Fibroblast of skin of left biceps (primary cell): ENCODE measurements at regions not wholly inside any gene's neighbourhood (a gene's known extent, or its start where the extent isn't known, plus 50 kb on each side); places are given as distances from the start of the nearest gene placed in this dataset.

Experiments
- DNase-seq, 2 experiments: peaks; one replicate each; pipeline ENCODE4 v3.0.0-alpha.2; 2013; ENCODE audit warnings: low read depth in 2 of 2

DNA sequence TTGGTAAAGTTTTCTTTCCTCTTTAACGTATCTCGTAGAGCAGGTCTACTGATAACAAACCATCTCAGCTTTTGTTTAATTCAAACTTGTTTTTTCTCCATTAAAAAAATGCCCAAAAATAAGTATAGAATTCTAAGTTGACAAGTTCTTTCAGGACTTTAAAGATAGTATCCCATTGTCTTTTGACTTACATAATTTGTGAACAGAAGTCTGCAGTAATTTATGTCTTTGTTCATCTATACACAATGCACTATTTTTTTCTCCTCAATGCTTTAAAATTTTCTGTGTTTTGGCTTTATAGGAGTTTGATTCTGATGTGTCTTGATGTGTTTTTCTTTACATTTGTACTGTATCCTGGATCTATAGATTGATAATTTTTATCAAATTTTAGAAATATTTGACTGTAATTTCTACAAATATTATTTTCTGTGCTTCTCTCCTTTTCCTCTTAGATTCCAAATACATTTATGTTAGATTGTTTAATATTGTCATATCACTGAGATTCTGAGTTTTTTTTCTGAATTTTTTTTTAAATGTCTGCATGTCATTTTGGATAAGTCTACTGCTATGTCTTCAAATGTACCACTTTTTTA is 143.3 kb downstream of the FTCDNL1 start:
- no peak for DNase-seq

DNA sequence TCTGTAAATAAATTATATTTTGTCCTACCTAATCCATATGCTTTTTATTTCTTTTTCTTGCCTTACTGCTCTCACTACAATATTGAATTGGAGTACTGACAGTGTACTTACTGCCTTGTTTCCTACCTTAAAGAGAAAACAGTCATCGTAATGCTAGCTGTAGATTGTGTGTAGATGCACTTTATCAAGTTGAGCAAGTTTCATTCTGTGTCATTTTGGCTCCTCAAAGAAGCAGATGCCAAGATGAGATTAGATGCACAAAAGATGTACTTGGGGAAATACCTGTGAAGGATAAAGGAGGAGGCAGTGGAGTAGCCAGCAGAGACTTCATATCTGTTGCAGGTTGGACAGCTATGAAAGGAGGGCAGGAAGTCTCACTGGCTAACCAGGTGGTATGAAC is 145.5 kb downstream of the FTCDNL1 start:
- no peak for DNase-seq

DNA sequence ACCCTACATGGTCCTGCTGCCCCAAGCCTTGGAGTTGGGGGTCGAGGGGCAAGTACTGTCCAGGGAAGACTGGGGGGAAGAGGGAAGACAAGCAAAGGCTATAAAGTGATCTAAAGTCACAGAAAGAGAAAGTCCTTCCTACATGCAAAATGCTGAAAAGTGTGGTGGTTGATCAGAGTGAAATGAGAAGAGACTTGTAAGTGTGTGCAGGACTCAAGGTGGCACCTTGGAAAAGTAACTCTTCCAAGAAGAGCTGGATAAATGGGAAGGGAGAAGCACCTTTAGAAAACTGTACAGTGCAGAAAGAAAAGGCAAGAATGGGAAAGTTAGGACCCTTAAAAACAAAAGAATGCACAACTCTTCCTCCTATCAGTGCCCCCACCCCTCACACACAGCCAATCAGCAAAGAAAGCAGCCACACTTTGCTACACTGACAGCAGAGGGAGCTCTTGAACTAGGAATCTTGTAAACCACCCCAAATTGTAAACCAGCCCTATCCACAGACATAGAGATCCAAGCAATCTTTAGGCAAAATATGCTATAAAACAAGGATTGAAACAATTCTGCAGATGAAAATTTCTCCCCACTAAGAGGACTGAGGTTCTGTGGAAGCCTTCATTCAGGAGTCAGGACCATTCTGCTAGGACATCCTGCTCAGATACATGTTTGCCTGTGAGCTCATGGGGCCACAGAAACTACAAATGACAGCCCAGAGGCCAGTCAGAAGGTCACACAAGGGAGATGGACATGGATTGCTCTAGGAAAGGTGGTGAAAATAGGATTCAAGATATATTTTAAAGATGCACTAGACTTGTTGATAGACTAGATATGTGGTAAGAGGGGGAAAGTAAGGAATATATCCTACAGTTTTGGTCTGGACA is 146.4 kb downstream of the FTCDNL1 start:
- peak in 1 of 2 experiments; percentile 3 for DNase-seq

DNA sequence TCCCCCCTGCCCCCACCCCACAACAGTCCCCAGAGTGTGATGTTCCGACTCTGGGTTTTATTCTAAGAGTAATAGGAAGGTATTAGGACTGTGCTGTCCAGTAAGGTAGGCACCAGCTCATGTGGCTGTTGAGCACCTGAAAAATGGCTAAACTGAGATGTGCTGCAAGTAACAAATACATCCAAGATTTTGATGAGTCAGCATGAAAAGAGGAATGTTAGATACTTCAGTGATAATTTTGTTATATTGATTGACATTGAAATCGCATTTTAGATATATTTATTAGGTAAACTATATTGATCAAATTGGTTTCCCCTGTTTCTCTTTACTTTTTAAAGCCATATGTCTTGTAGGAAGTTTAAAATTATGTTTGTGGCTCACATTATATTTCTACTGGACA is 147.8 kb downstream of the FTCDNL1 start:
- DNase-seq = no peak

DNA sequence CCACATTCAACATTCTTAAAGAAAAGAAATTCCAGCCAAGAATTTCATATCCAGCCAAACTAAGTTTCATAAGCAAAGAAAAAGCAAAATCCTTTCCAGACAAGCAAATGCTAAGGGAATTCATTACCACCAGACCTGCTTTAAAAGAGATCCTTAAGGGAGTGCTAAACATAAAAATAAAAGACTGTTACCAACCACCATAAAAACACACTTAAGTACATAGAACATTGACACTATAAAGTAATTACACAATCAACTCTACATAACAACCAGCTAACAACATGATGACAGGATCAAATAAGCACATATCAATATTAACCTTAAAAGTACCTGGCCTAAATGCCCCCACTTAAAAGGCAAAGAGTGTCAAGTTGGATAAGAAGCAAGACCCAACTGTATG is 153.5 kb downstream of the FTCDNL1 start:
- no peak for DNase-seq

DNA sequence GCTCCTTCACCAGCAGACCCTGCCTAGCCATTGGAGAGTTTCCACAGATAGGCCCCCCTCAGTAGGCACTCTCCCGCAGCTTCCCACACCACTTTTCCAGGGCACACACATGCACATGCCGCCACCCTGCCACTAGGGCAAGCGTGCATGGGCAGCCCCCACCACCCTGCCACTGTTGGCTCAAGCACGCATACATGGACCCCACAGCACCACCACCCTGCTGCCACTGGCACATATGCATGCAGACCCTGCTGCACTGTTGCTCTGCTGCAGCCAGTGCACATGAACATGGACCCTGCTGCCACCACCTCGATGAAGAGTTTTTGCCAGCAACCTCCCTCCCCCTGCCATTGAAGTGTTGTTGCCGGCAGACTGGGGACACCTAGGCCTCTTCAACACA is 154.9 kb downstream of the FTCDNL1 start:
- DNase-seq = no peak

DNA sequence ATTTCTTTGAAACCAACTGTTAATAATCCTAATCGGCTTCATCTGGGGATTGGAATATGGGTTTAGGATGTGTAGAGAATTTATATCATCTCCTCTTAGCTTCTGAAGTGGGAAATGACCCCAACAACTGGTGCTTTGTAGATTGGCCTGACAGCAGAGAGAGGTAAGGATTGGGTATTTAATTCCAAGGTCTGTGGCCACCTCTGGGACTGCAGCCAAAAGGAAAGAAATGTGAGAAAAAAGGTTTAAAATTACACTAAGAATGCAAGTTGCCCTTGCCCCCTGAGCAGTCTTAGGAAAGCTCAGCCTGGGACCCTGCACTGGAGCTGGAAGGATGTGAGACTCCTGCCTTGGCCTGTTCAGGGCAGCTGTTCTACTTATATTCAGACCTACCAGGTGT is 157.1 kb downstream of the FTCDNL1 start:
- DNase-seq = no peak

DNA sequence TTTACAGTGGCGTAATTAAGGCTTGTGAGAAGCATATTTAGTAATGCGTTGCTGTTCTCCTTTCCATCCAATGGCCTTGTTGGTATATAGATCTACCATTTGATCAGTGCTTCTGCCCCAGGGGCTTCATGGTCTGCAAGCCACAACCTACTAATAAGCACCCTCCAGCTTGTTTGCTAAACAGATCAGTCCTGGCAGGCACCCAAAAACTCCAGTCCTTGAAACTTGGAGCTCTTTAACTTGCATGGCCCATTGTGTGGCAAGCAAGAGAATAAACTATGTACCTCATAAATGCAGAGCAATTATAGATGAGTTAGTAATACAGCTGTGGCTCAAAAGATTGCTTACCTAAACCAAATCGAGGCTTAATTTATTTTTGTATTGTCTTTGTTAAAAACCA is 158.5 kb downstream of the FTCDNL1 start:
- DNase-seq = no peak

DNA sequence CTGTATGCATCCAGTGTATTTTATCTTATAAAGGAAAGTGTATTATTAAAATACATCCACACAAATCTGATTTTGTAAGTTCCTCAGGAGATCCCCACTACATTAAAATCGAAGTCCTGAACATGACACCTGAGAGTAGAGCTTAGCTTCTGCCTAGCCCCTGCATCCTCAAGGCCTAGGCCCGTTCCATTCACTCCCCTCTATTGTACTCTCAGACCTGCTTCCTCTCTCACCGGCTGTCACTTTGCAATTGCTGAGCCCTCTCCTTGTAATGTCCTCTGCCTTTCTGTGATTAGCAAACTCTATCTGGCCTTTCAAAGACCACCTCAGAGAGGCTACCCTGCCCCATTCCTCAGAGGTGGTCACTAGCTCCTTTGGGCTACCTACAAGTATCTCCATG is 160.8 kb downstream of the FTCDNL1 start:
- no peak for DNase-seq

DNA sequence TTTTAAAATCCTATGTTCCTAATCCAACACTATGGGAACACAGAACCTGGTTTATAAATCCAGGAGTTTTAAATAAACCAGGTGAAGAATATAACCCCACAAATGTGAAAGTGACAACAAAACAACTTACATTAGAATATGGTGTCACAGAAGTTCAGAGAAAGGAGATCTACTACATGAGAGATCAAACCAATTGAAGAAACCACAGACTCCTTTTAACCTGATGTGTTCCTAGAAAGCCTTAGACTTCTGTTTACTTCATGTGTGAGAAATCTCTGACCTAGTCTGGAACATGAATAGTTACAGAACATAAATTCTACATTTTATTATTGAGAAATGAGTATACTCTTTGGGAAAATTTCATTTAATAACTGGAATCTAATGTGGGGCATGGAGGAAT is 165.3 kb downstream of the FTCDNL1 start:
- no peak for DNase-seq

DNA sequence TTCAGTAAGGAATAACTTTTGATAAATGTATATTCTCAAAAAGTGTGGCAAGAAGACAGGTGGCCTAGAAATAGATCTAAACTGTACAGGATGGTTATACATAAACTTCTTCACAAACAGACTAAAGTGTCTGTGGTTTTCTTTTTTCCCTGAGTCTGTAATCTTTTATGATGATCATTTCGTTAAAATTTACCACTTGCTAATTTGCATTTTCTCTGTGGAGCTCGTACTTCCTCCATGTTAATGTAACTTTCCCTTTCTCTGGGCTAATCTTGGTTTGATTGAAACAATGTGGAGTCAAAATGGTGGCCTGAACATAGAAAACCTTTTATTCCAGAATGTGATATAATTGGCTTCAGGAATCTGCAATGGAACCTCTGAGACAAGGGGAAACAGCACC is 166.2 kb downstream of the FTCDNL1 start:
- DNase-seq = no peak

DNA sequence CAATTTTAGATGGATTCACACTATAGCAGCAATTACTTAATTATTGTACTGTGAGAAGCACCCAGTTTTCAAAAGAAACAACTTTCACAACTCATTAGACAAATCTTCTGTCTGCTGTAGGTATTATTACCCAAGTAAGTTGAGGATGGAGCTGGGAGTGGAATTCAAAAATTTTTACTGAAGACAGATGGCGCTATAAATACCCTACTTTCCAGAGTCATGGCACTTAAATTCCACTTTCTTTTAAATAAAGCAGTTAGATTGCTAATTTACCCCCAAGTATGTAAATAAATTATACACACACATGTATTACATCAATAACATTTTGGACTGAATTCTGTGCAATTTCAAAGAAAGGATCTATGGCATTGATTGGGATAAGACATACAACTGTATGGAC is 166.8 kb downstream of the FTCDNL1 start:
- no peak for DNase-seq

DNA sequence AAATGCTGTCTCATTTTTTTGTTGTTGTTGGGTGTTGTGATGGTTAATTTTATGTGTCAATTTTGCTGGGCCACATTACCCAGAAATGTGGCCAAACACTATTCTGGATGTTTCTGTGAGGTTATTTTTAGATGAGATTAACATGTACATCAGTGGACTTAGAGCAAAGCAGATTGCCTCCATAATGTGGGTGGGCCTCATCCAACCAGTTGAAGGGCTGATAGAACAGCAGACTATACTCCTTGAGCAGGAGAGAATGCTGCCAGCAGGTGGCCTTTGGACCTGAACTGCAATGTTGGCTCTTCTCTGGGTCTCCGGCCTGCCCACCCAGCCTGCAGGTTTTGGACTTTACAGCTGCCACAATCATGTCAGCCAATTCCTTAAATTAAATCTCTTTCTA is 169.0 kb downstream of the FTCDNL1 start:
- DNase-seq = no peak

DNA sequence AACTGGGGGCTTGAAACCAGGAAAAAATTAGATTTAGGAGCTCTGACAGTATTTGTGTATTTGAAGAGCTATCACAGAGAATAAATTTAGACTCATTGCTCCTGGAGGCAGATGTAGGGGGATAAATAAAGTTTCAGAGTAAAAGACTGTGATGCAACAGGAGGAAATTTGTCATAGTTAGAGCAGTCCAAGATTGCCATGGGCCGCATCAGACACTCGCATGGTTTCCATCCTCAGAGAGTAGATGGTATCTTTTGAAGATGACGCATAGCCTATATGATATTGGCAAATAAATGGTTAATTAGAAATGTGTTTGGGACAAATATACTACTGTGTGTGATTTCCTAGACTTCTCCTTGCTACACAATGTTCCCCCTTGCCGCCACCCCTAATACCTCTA is 170.5 kb downstream of the FTCDNL1 start:
- no peak for DNase-seq

DNA sequence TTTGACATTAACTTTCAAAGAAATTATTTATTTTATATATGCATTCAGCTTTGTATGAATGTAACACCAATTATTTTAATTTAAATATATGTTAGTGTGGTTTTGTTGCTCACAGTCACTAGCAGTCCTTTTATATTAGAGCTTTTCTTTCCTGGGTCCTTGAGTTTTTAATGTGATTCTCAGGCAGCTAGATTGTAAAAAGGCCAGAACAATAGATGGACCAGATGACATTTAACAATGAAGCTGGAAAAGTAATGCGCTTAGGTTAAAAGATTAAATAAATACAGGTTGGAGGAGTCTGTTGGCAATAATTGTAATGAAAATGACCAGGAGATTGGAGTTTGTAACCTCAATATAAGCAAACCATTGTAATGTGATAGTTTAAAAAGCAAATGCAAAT is 171.1 kb downstream of the FTCDNL1 start:
- DNase-seq = no peak

DNA sequence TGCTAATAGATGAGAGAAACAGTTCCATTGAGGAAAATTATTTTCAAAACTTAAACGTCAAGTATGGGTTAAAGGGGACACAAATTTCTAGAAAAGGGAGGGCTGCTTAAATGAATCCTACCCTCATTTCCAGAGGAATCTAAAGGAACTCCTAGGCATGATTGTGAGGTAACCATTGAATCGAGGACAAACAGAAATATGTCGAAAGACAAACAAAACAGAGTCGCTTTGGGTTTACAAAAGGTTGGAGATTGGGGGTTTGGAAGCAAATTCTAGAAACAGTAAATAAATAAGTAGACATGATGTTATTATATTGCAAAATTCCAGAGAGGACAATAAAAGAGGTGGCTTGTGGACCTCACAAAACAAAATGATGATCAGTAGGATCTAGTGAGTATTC is 173.1 kb downstream of the FTCDNL1 start:
- no peak for DNase-seq

DNA sequence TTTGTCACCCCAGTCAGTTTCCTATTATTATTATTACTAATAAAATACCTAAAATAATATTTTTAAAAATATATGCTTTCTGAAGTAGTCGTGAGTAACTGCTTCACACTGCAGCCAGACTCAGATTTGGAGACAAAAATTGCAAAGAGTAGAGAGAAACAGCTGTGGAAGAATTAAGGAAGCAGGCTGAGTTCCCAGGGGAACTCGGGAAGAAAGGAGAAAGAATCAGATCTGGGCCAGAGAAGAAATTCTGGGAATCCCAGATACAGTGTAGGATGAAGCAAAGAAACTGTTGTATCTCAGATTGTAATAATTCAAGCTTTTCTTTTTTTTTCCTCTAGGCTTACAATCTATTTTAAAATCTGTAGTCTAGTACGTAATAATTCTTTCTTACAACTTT is 182.3 kb downstream of the FTCDNL1 start:
- DNase-seq = no peak

DNA sequence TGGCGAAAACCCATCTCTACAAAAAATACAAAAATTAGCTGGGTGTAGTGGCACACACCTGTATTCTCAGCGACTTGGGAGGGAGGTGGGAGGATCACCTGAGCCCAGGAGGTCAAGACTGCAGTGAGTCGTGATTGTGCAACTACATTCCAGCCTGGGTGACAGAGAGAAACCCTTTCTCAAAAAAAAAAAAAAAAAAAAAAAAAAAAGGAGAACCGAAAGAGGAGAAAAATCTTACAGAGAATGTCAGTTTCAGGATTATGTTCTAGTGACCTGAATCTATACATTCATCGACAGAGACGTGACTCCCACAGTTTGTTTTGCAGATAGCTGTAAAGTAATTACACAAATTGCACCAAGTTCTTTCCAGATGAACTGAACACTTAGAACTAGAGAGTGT is 187.8 kb downstream of the FTCDNL1 start:
- no peak for DNase-seq

DNA sequence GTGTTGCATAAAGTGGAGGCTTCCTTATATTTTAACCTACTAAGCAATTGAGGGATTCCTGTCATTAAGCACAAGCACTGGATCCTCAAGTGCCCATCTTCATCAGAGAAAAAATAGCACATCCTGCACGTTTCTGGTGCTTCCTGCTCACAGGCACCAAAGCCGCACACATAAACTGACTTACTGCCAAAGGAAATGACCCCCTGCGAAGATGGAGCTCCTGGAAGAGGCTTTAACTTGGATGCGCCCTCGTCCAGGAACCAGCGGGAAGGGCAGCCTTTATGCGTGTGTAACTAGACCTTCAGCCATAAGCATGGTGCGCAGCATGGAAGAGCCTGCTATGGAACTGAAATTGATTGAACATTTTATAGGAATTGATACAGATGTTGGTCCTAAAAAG is 188.7 kb downstream of the FTCDNL1 start:
- no peak for DNase-seq

DNA sequence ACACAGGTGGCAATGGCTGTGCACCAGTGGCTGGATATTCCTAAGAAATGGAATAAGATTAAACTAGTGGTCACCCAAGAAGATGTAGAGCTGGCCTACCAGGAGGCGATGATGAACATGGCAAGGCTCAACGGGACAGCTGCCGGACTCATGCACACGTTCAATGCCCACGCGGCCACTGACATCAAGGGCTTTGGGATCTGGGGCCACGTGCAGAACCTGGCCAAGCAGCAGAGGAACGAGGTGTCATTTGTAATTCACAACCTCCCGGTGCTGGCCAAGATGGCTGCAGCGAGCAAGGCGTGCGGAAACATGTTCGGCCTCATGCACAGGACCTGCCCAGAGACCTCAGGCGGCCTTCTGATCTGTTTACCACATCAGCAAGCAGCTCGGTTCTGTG is 190.8 kb downstream of the FTCDNL1 start:
- no peak for DNase-seq

DNA sequence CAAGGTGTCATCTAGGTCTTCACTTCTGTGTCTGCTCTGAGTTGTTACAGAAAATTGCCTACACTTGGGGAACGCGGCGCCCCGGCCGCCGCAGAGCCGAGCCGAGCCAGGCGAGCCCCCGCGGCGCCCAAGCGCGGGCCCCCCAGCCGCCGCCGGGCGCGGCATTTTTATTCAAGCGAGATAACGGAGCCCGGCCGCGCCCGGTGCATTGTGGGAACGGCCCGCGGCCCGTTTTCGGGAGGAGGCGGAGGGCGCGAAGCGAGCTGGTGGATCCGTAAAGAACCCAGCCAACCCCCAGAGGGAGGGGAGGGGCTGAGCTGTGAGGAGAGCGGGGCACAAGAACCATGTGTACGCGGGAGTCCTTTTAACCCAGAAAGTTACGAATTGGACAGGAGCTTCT is 191.8 kb downstream of the FTCDNL1 start:
- DNase-seq = peak; percentile 8

DNA sequence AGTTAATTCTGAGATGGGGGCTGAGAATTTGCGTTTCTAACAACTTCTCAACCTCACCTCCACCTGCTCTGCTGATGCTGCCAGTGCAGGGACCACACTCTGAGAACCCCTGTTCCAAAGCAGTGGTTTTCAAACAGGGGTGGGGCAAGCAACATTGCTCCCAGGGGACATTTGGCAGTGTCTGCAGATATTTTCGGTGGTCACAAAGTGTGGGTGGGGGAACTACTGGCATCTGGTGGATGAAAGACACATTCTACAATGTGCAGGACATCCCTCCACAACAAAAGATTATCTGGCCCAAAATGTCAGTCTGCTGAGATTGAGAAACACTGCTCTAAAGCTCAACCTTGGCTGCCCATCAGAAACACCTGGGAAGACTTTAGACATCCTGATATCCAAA is 188.7 kb upstream of the SATB2 start:
- no peak for DNase-seq

DNA sequence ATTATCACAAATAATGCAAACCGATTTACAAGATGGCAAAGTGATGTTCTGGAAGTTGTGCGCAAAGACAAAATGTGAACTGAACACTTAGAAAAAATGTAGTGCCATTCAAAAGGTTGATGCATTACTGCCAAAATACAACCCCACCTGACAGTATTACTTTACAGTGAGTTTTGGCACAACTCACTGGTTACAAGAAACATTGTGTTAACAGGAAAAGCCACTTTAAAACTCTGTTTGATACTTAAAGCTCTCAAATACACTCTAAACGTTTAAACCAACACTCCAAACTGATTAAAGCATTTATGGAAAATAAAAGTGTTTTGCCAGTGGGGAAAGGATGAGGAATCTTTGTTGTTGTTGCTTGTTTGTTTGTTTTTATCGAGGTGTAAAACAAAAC is 173.4 kb upstream of the SATB2 start:
- DNase-seq = no peak

DNA sequence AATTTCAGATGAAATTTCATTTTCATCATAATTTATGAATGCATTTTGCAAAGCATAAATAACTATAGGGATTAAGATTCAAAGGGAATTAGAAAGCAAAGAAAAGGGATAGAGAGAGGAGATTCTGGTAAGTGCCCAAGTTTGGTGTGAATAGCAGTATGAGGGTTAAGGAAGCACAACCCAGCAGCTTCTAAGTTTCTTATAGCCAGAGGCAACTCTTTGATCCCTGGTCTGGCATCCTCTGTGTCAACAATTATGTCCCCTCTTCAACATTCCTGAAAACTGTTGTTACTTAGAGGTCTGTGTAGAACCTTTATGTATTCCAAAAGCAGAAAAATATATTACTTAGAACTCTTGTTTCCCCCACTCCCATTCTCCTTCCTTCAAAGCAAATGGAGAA is 171.6 kb upstream of the SATB2 start:
- DNase-seq = no peak
